Keratinocyte (primary cell): ENCODE measurements at regions not wholly inside any gene's neighbourhood (a gene's known extent, or its start where the extent isn't known, plus 50 kb on each side); places are given as distances from the start of the nearest gene placed in this dataset.

ENCODE experiments used
- DNase-seq: peaks from one replicate; pipeline ENCODE4 v3.0.0-alpha.2; 2011; ENCODE audit warnings: low read depth, missing footprints, low spot score
- FAIRE-seq: peaks from 2 replicates; lab custom pipeline; 2011; peaks lifted over from hg19 to GRCh38; lab: Jason Lieb, UNC
- H2AFZ ChIP-seq: 2 replicates; pipeline ENCODE4 v1.6.0; 2012; ENCODE audit warnings: low read length, control low read depth, inconsistent platforms; ENCODE audit not compliant: control insufficient read depth
- H3K27ac ChIP-seq: 2 replicates; pipeline ENCODE4 v1.5.1; 2011; ENCODE audit warnings: low read length; ENCODE audit not compliant: control insufficient read depth, insufficient read depth
- H3K27me3 ChIP-seq: 3 replicates; pipeline ENCODE4 v1.6.0; 2011; ENCODE audit warnings: low read length; ENCODE audit not compliant: control insufficient read depth, insufficient read depth; ENCODE audit errors: extremely low read depth
- H3K36me3 ChIP-seq, 2 experiments: 2 replicates in 1 of 2; 3 replicates in 1 of 2; pipeline ENCODE4 v1.5.1; 2011; ENCODE audit warnings: low read length in 2 of 2, mild to moderate bottlenecking in 1 of 2; ENCODE audit not compliant: control insufficient read depth in 2 of 2, insufficient read depth in 2 of 2; ENCODE audit errors: extremely low read depth in 1 of 2
- H3K4me1 ChIP-seq: 3 replicates; pipeline ENCODE4 v1.5.1; 2011; ENCODE audit warnings: low read length; ENCODE audit not compliant: control insufficient read depth, insufficient read depth; ENCODE audit errors: extremely low read depth
- H3K4me2 ChIP-seq: 3 replicates; pipeline ENCODE4 v1.6.0; 2011; ENCODE audit warnings: low read depth, low read length; ENCODE audit not compliant: control insufficient read depth, insufficient read depth; ENCODE audit errors: extremely low read depth
- H3K4me3 ChIP-seq, 3 experiments: fragments of 200-600 bp in 1 of 3; sonication (generic) in 1 of 3; 2 replicates in 2 of 3; 3 replicates in 1 of 3; pipeline ENCODE4 v1.5.1; 2011 to 2016; ENCODE audit warnings: low read length in 3 of 3, mild to moderate bottlenecking in 3 of 3, control low read depth in 2 of 3, inconsistent platforms in 1 of 3, low read depth in 1 of 3, mixed read lengths in 1 of 3, mixed run types in 1 of 3, moderate library complexity in 1 of 3; ENCODE audit not compliant: control insufficient read depth in 2 of 3, insufficient read depth in 2 of 3; ENCODE audit errors: extremely low read depth in 1 of 3
- H3K79me2 ChIP-seq: 2 replicates; pipeline ENCODE4 v1.6.0; 2012; ENCODE audit warnings: low read length; ENCODE audit not compliant: control insufficient read depth, insufficient read depth
- H3K9ac ChIP-seq: 3 replicates; pipeline ENCODE4 v1.6.0; 2011; ENCODE audit warnings: low read length; ENCODE audit not compliant: control insufficient read depth, insufficient read depth; ENCODE audit errors: extremely low read depth
- H3K9me1 ChIP-seq: 3 replicates; pipeline ENCODE4 v1.6.0; 2011; ENCODE audit warnings: low read length; ENCODE audit not compliant: control insufficient read depth, insufficient read depth; ENCODE audit errors: extremely low read depth
- H3K9me3 ChIP-seq: 2 replicates; pipeline ENCODE4 v1.5.1; 2012; ENCODE audit warnings: low read depth, low read length; ENCODE audit not compliant: control insufficient read depth
- H4K20me1 ChIP-seq: 3 replicates; pipeline ENCODE4 v1.6.0; 2011; ENCODE audit warnings: low read length; ENCODE audit not compliant: control insufficient read depth, insufficient read depth; ENCODE audit errors: extremely low read depth
- EZH2 ChIP-seq: IDR thresholded peaks from one replicate; pipeline ENCODE4 v1.6.1; 2012; ENCODE audit warnings: inconsistent platforms, mild to moderate bottlenecking, low read length, moderate library complexity
- dilution Hi-C: fragments of 300-500 bp; cut with MboI; formaldehyde crosslinking; loops from one replicate; pipeline ENCODE4 v1.7.0; 2020; ENCODE audit warnings: low sequenced_read_pairs; ENCODE audit not compliant: extremely low pct_ligation_motif_present
- TF ChIP-seq, protein P1 (sequence below), 3 experiments: IDR thresholded peaks in 1 of 3; conservative IDR thresholded peaks in 1 of 3; optimal IDR thresholded peaks in 1 of 3; 2 replicates in 2 of 3; 3 replicates in 1 of 3; pipeline versions ENCODE3 to v1.5.1; 2011; ENCODE audit warnings: low read length in 3 of 3, mild to moderate bottlenecking in 3 of 3, moderate library complexity in 2 of 3, control low read depth in 1 of 3, inconsistent platforms in 1 of 3; ENCODE audit not compliant: insufficient read depth in 2 of 3; ENCODE audit errors: extremely low read depth in 1 of 3

DNA sequence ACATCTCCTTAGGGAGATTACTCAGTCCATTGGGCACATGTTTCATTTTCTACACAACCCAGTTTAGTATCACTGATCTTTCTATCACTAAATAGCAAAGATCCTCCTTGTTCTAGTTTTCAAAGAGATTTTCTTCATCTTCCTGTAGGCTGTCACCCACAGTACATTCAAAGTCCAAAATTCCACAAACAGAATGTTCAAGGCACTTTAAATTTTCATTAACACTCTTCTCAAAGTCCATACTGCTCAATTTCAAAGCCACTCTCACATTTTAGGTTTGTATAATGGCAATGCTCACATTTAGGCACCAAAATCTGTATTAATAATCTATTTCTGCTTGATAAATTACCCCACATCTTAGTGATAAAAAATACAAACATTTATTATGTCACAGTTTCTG is 152.8 kb downstream of the FSIP2 start:
- FAIRE-seq (no peak), DNase-seq (no peak)
- Histone ChIP-seq H4K20me1 (no peaks in the 10 kb centered on the region), H2AFZ (no peak overlapping the region), H3K4me1 (no peaks in the 10 kb centered on the region), H3K9ac (no peak overlapping the region), H3K27ac (no peak overlapping the region), H3K27me3 (no peaks in the 10 kb centered on the region), H3K9me1 (no peaks in the 10 kb centered on the region), H3K4me2 (no peak overlapping the region), H3K79me2 (no peaks in the 10 kb centered on the region), H3K4me3 (no peak overlapping the region), H3K36me3 (no peaks in the 10 kb centered on the region), H3K9me3 (no peaks in the 10 kb centered on the region)
- no peak for TF ChIP-seq EZH2
- TF ChIP-seq, protein P1, sequence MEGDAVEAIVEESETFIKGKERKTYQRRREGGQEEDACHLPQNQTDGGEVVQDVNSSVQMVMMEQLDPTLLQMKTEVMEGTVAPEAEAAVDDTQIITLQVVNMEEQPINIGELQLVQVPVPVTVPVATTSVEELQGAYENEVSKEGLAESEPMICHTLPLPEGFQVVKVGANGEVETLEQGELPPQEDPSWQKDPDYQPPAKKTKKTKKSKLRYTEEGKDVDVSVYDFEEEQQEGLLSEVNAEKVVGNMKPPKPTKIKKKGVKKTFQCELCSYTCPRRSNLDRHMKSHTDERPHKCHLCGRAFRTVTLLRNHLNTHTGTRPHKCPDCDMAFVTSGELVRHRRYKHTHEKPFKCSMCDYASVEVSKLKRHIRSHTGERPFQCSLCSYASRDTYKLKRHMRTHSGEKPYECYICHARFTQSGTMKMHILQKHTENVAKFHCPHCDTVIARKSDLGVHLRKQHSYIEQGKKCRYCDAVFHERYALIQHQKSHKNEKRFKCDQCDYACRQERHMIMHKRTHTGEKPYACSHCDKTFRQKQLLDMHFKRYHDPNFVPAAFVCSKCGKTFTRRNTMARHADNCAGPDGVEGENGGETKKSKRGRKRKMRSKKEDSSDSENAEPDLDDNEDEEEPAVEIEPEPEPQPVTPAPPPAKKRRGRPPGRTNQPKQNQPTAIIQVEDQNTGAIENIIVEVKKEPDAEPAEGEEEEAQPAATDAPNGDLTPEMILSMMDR (optimal IDR thresholded peaks at IDR 0.05 in 1 of 3, IDR thresholded peaks at IDR 0.05 in 1 of 3, conservative IDR thresholded peaks at IDR 0.05 in 1 of 3; ENCODE audit: extremely low read depth in 1 of 3, insufficient read depth in 2 of 3, low read length in 3 of 3) = no peak
- dilution Hi-C loops = no loop called here

DNA sequence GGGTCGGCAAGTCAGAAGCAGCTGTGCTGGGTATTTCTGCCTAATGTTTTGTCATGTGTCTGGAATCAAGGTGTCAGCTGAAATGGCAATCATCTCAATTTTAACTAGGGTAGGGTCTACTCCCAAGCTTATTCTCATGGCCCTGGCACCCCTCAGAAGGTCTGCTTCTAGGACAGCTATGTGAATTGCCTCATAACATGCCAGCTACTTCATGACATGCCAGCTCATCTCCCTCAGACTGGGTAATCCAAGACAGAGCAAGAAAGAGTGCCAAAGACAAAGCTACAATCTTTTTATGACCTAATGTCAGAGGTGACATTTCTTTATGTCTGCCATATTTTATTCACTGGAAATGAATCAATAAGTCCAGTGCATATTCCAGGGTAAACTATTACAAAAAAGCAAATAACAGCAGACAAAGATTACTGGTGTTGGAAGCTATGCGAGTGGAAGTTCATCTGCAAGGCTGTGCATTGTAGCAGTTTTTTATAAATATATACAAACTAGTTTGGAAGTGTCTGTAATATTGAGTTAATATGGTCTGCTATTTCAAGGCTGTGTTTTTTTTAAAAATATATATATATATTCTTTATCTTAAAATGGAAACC is 153.3 kb downstream of the FSIP2 start:
- no peak for FAIRE-seq
- dilution Hi-C loops = no loop called here

More for the DNA sequence above, 153.3 kb downstream of the FSIP2 start:
- no peaks in the 10 kb centered on the region for H3K9me3 ChIP-seq
- DNase-seq = no peak
- no peaks in the 10 kb centered on the region for H3K36me3 ChIP-seq
- H3K9me1 ChIP-seq = no peaks in the 10 kb centered on the region
- no peaks in the 10 kb centered on the region for H3K79me2 ChIP-seq
- no peaks in the 10 kb centered on the region for H4K20me1 ChIP-seq
- H3K4me1 ChIP-seq = no peaks in the 10 kb centered on the region
- H3K4me2 ChIP-seq = no peak overlapping the region
- H3K27me3 ChIP-seq = no peaks in the 10 kb centered on the region
- no peak overlapping the region for H3K9ac ChIP-seq
- TF ChIP-seq, protein P1 (optimal IDR thresholded peaks at IDR 0.05 in 1 of 3, IDR thresholded peaks at IDR 0.05 in 1 of 3, conservative IDR thresholded peaks at IDR 0.05 in 1 of 3; ENCODE audit: extremely low read depth in 1 of 3, insufficient read depth in 2 of 3, low read length in 3 of 3) = no peak
- TF ChIP-seq EZH2 = no peak
- H3K4me3 ChIP-seq = no peak overlapping the region
- no peak overlapping the region for H2AFZ ChIP-seq
- H3K27ac ChIP-seq = no peak overlapping the region
